HG02798 (cell line): ENCODE measurements at regions not wholly inside any gene's neighbourhood (a gene's known extent, or its start where the extent isn't known, plus 50 kb on each side); places are given as distances from the start of the nearest gene placed in this dataset.

Source experiments
- ATAC-seq: cut with Tn5 transposase; IDR thresholded peaks from one replicate; pipeline ENCODE4 v1.9.1; 2021; ENCODE audit warnings: mild to moderate bottlenecking; ENCODE audit not compliant: unreplicated experiment, poor library complexity

GRCh38 chr10:29859521-29860130 is 199.8 kb downstream of the JCAD start:
- no peak for ATAC-seq

DNA sequence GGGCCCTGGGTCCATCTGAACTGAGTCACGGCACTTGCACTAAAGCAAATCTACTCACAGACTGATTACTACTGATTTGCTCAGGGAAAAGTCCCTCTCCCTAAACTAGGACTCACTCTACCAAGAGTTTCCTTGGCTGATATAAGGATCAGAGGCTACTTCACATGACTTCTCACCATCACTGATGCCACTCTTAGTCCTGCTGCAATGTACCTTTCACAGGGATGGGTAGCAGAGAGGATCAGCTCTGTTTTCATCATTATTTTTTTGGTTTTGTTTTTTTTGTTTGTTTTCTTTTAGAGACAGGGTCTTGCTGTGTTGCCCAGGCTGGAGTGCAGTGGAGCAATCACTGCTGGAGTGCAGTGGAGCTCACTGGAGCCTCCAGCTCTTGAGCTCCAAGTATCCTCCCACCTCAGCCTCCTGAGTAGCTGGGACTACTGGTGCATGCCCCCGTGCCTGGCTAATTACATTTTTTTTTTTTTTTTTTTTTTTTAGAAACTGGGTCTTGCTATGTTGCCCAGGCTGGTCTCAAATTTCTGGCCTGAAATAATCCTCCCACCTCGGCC is 200.6 kb downstream of the JCAD start:
- ATAC-seq = no peak

DNA sequence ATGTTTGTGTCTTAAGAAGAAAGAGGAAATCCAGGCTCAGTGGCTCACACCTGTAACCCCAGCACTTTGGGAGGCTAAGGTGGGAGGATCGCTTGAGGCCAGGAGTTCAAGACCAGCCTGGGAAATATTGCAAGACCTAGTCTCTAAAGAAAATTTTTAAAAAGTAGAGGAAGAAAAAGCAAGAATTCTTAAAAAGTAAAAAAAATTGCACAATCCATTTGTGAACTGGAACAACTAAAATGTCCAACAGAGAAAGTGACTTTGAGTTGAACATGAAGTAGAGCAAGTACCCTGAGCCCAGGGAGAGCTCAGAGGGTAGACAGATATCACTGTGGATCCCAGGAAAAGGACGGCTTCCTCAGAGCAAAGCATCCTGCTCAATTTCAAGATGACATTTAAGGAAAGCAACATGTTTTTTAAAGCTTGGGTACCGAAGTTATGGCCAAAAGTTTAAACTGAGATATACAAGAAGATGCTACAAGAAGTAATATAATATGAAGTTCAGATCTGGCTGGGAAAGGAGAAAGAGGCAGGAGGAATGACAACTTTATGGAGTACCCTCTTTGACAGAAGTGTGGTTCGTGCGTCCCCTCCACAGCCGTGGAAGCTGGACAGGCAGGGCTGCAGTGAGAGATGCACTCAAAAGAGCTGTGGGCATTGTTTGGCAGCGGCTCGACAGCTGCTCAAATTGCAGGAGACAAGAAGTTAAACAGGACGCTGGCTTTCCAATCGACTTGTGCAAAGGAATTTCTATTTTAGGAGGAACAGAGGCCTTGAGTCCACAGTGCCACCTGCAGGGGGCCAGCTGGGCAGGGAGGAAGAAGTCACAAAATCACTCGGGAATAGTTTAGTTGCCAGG is 201.3 kb downstream of the JCAD start:
- ATAC-seq = no peak

GRCh38 chr10:29856295-29856694 is 203.1 kb downstream of the JCAD start:
- no peak for ATAC-seq

DNA sequence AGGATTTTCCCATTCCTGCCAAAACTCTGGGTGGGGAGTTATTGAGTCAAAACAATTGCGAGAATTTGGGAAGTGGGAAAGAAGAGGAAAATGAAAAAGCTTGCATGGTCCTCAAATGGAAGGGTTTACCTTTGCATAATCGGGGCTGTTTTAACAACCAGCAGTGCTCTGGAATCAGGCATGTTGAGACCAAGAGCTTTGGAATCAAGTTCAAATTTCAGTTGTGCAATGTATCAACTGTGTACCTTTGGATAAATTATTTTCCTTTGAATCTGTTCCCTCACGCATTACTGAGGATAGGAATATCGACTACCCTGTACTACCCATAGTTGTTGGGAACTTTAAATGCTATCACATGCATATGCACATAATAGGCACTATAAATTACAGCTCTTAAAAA is 205.5 kb downstream of the JCAD start:
- no peak for ATAC-seq

GRCh38 chr10:29851241-29851640 is 208.1 kb downstream of the JCAD start:
- ATAC-seq = no peak

GRCh38 chr10:29850371-29850770 is 209.0 kb downstream of the JCAD start:
- no peak for ATAC-seq

DNA sequence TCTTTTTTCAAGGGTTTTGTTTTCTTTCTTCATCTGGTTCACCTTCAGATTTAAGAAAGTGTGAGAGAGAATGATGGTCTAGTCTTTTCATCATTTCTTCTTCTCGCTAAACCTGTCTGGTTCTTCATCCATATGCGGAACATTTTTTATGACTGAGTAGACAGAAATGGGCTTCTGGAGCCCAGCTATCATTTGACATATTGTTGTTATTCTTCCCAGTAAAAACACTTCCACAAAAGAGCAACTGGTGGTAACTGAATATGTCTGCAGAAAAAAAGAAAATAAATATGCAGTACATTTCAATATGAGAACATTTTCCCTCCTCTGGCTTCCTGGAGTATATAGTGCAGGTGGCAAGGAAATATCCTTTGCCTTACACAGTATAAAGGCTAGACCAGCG is 209.5 kb downstream of the JCAD start:
- ATAC-seq = no peak

GRCh38 chr10:29849126-29849833 is 210.1 kb downstream of the JCAD start:
- ATAC-seq = no peak

GRCh38 chr10:29846881-29847280 is 212.1 kb upstream of the SVIL start:
- no peak for ATAC-seq

DNA sequence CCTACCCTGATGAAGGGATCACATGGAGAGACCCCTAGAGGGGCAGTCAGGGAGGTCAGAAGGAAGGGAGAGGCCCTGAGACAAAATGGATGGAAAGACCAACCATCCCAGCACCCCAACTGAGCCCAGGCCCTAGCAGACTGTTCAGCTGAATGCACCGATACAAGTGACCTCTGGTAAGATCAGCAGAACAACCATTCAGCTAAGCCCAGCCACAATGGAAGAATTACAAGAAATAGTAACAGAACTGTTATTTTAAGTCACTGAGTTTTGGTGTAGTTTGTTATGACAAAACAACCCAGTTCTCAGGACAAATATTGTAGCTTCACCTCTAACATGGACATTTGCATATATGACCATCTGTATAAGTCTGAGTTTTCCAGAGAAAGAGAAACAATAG is 210.4 kb upstream of the SVIL start:
- ATAC-seq = no peak

DNA sequence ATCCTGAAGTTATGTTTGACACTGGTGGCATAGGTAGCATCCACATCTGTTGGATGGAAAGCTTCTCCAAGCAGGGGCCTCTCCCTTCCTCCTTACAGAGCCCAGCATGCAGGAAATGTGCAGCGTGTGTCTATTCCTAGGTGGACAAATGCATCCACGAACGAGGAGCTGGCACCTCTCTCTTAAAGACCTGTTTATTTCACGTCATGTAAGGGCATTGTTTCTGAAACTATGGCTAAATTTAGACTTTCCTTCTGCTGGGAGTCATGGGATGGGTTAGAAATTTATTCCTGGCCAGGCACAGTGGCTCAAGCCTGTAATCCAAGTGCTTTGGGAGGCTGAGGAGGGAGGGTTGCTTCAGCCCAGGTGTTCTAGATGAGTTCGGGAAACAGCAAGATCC is 208.4 kb upstream of the SVIL start:
- no peak for ATAC-seq

- no peak for ATAC-seq
These were observed 207.2 kb upstream of the SVIL start for GRCh38 chr10:29841724-29842649.

DNA sequence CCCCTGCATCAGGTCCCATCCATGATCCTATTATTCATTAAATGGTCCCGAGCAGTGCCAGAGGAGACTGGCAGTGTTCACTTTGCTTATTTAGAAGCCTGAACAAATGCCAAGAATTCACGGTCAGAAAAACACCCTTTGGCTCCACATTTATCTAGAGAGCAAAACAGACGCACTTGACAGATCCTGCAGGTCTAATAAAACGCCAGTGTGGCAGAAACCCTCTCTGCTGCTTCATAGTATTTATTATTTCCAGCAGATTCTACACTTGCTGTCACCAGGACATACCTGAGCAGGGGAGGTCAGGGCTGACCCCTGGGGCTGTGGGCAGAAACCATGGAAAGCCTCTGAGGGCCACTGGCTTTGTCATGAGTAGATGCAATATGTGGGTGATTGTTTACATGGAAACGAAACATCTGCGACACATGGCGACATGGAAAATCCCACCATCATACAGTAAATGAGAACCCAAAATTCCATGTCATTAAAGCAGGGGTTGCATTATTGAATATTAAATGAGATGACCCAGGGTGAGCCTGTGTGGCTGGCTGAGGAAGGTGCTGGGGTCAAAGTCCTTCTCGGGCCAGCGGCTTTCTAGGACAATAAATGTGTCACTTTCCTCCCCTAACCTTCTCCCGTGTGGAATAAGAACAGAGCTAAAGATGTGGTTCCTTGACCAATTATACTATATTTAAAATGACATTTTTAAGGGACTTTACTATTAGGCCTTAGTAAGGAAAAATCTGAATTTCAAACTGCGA is 205.9 kb upstream of the SVIL start:
- no peak for ATAC-seq

DNA sequence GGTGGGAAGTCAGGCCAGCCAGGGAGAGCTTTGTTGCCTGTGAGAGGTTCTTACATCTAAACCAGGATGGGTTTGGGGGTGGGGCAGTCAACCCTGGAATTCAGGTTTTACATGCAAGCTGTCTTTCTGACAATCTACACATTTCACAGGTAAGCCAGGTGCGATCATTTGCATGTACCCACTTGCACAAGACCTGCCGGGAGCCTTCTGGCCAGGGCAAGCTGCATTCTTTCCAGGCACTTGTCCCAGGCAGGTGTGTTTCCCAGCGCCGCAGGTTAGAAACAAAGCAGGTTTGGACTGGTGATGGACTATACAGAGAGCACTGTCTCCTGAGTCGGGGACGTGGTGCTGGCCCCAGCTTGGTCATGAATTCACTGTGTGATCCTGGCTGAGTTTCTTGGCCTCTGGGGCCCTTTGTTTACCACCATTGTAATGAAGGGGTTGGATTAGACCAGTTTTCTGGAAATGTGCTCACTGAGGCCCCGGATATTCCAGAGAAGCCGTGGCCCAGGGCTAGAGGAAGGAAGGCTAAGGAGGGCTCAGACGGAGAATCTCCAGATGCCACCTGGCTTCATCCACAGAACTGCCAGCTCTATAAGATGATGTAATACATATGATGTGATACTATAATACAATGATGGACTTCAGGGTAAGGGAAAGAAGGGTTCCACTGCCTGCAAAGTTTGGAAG is 205.2 kb upstream of the SVIL start:
- ATAC-seq = no peak

DNA sequence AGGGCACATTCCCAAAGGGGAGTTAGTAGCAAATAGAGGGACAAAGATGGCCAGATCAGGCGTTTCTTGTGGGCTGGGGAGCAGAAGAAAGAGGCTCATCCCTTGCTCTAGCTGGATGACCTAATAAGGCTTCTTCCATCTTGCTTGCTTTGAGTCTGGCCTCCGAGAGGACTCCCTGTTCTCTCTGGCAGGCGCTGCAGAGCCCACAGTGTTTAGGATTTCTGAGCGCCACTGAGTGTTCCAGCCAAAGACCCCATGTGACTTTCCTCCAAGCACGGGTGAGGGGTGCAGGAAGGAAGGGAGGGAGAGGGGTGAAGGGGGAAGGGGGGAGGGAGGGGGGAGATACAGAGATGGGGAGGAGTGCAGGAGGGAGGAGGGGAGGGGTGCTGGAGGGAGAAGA is 203.8 kb upstream of the SVIL start:
- ATAC-seq = no peak

- ATAC-seq = no peak
These were observed 202.8 kb upstream of the SVIL start for GRCh38 chr10:29837586-29837985.

DNA sequence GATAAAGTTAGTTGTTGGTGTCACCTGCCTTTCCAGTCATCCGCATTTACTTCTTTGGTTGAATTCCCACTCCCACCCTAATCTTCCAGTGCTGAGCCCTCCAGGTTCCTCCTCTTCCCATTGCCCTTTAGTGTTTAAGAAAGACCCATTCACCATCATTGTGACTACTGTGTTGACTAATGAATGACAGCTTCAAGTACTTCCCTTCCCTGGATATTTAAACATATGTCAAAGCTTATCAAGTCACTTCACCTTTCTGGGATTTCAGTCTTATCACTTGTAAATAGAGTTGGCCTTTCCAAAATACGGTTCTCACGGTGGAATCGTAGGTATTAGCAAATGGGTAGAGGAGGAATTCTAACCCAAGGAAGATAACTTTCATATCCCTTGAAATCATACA is 201.6 kb upstream of the SVIL start:
- no peak for ATAC-seq

- ATAC-seq = no peak
These were observed 200.3 kb upstream of the SVIL start for GRCh38 chr10:29835055-29835454.
